Thyroid gland (tissue), 4 donors: ENCODE measurements at regions not wholly inside any gene's neighbourhood (a gene's known extent, or its start where the extent isn't known, plus 50 kb on each side); places are given as distances from the start of the nearest gene placed in this dataset.

Experiments used
- POLR2A ChIP-seq, 2 donors: fragments of 450-650 bp; IDR thresholded peaks; one replicate each; pipeline ENCODE4 v1.6.1; 2017; ENCODE audit warnings: antibody characterized with exemption in 2 of 2, mild to moderate bottlenecking in 2 of 2, moderate library complexity in 1 of 2
- TF ChIP-seq, protein P1 (sequence below), 6 experiments: fragments of 200-600 bp in 3 of 6; fragments of 450-650 bp in 3 of 6; sonication (generic) in 3 of 6; IDR thresholded peaks; one replicate each; pipeline ENCODE4 v1.5.1; 2016 to 2019; ENCODE audit warnings: antibody characterized with exemption in 6 of 6, mild to moderate bottlenecking in 2 of 6, inconsistent platforms in 1 of 6, moderate library complexity in 1 of 6

DNA sequence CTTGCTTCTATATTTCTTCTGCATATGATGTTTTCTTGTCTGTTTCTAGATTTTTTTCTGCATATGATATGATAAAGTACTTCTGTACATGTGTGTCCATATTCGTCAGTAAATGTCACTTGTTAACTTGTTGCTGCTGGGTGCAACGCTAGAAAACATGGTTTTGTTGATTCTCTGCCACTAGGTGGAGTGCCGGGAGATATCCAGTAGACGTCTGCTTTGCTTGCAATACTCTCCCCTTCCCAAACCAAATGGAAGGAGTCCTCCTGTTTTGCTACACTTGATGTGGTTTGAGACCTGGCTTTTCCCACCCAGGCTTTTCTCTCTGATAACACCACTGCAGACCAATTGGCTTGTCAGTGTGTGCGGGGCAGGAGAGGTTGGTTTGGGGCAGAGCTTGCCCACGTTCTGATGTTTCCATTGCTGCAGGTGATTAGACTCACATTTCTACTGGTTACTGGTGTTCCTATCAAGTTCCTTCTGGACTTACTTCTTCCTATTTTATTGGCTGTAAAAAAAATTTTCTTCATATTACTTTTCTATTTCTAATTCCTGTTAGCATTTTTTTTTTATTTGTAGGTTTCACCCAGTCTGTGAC, 900.0 kb upstream of the CDH10 start:
- TF ChIP-seq, protein P1, sequence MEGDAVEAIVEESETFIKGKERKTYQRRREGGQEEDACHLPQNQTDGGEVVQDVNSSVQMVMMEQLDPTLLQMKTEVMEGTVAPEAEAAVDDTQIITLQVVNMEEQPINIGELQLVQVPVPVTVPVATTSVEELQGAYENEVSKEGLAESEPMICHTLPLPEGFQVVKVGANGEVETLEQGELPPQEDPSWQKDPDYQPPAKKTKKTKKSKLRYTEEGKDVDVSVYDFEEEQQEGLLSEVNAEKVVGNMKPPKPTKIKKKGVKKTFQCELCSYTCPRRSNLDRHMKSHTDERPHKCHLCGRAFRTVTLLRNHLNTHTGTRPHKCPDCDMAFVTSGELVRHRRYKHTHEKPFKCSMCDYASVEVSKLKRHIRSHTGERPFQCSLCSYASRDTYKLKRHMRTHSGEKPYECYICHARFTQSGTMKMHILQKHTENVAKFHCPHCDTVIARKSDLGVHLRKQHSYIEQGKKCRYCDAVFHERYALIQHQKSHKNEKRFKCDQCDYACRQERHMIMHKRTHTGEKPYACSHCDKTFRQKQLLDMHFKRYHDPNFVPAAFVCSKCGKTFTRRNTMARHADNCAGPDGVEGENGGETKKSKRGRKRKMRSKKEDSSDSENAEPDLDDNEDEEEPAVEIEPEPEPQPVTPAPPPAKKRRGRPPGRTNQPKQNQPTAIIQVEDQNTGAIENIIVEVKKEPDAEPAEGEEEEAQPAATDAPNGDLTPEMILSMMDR (IDR thresholded peaks at IDR 0.05): peak in 1 of 6 experiments; percentile 31
- TF ChIP-seq POLR2A (IDR thresholded peaks at IDR 0.05): no peak
